ENCODE measurements at regions not wholly inside any gene's neighbourhood (a gene's known extent, or its start where the extent isn't known, plus 50 kb on each side); places are given as distances from the start of the nearest gene placed in this dataset.

- no peak overlapping the region for H3K4me3 ChIP-seq (ENCODE audit: low read depth, low read length)
- POLR2A ChIA-PET, result no interaction called here
- TF ChIP-seq ZNF184 (tag by site-specific recombination; IDR thresholded peaks at IDR 0.05), result no peak
- TF ChIP-seq ZNF394 (tag by site-specific recombination; IDR thresholded peaks at IDR 0.05; ENCODE audit: borderline replicate concordance), result no peak
- no peak for TF ChIP-seq PRDM10 (tag by site-specific recombination; IDR thresholded peaks at IDR 0.05)
- no peak for TF ChIP-seq ZNF768 (tag by site-specific recombination; IDR thresholded peaks at IDR 0.05)
- TF ChIP-seq, protein P1, sequence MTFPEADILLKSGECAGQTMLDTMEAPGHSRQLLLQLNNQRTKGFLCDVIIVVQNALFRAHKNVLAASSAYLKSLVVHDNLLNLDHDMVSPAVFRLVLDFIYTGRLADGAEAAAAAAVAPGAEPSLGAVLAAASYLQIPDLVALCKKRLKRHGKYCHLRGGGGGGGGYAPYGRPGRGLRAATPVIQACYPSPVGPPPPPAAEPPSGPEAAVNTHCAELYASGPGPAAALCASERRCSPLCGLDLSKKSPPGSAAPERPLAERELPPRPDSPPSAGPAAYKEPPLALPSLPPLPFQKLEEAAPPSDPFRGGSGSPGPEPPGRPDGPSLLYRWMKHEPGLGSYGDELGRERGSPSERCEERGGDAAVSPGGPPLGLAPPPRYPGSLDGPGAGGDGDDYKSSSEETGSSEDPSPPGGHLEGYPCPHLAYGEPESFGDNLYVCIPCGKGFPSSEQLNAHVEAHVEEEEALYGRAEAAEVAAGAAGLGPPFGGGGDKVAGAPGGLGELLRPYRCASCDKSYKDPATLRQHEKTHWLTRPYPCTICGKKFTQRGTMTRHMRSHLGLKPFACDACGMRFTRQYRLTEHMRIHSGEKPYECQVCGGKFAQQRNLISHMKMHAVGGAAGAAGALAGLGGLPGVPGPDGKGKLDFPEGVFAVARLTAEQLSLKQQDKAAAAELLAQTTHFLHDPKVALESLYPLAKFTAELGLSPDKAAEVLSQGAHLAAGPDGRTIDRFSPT (tag by site-specific recombination; IDR thresholded peaks at IDR 0.05), result no peak
- no peak for TF ChIP-seq ZFP37 (tag by site-specific recombination; IDR thresholded peaks at IDR 0.05)
- TF ChIP-seq ZNF274 (IDR thresholded peaks at IDR 0.05; ENCODE audit: low read length), result no peak
- TF ChIP-seq ZNF274 (tag by site-specific recombination; IDR thresholded peaks at IDR 0.05; ENCODE audit: borderline replicate concordance), result no peak
- TF ChIP-seq PRDM1 (tag by site-specific recombination; IDR thresholded peaks at IDR 0.05), result no peak
- TF ChIP-seq OSR2 (tag by site-specific recombination; IDR thresholded peaks at IDR 0.05), result no peak
- TF ChIP-seq ZIC2 (tag by site-specific recombination; IDR thresholded peaks at IDR 0.05), result no peak
- TF ChIP-seq ZNF654 (tag by site-specific recombination; IDR thresholded peaks at IDR 0.05; ENCODE audit: low read depth), result no peak
- TF ChIP-seq, protein P2, sequence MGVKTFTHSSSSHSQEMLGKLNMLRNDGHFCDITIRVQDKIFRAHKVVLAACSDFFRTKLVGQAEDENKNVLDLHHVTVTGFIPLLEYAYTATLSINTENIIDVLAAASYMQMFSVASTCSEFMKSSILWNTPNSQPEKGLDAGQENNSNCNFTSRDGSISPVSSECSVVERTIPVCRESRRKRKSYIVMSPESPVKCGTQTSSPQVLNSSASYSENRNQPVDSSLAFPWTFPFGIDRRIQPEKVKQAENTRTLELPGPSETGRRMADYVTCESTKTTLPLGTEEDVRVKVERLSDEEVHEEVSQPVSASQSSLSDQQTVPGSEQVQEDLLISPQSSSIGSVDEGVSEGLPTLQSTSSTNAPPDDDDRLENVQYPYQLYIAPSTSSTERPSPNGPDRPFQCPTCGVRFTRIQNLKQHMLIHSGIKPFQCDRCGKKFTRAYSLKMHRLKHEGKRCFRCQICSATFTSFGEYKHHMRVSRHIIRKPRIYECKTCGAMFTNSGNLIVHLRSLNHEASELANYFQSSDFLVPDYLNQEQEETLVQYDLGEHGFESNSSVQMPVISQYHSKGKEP (tag by site-specific recombination; IDR thresholded peaks at IDR 0.05), result no peak
- no peak for TF ChIP-seq ZBTB48 (tag by site-specific recombination; IDR thresholded peaks at IDR 0.05)
- TF ChIP-seq ZNF658 (tag by site-specific recombination; IDR thresholded peaks at IDR 0.05), result no peak
- no peak for TF ChIP-seq ZFHX2 (tag by site-specific recombination; conservative IDR thresholded peaks at IDR 0.05)
- peaks cover 6% of the 10 kb centered on the region; the same call in 1 of the 2 replicates for H3K4me1 ChIP-seq (ENCODE audit: control insufficient read depth, insufficient read depth, low read length)
- no peaks in the 10 kb centered on the region for H3K36me3 ChIP-seq (ENCODE audit: control insufficient read depth in 2 of 2, insufficient read depth in 1 of 2, low read length in 2 of 2)
- no peak overlapping the region for H3K27ac ChIP-seq (ENCODE audit: extremely low read depth, low read depth, low read length)
- no peaks in the 10 kb centered on the region for H3K9me3 ChIP-seq (ENCODE audit: control insufficient read depth, insufficient read depth, low read depth, low read length)
- CTCF ChIA-PET, result interaction anchor here (0.8 to 1.6 kb wide), 5 partner anchors 9 to 278 kb away, joined by 3 to 5 read pairs (median 3); no protein-coding TSS in a partner anchor
Measured at GRCh38 chr17:51362811-51363585, 102.7 kb downstream of the UTP18 start.

DNA sequence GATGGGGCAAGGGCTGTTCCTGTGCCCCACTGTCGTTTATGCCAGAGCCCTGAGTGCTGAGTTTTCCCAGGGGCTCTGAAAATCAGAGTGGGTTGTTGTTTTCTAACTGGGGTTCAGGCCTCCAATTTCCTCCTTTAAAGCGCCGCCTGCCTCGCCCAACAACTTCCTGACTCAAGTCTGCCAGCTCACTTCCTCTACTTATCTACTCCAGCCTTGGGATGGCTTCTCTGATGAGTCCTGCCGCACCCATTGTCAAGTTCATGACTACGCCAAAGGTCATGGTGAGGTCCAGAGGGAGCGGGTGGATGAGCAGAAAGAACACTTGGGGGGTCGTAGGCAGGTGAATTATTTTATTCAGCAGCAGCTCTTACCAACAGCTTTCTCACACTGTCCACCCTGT, 104.7 kb downstream of the UTP18 start:
- peaks cover 6% of the 10 kb centered on the region; the same call in 1 of the 2 replicates for H3K4me1 ChIP-seq (ENCODE audit: control insufficient read depth, insufficient read depth, low read length)
- ChIA-PET POLR2A (no interaction called here), CTCF (interaction anchor here (0.7 kb wide), 1 partner anchor 174 kb away, joined by 3 read pairs; no protein-coding TSS in a partner anchor)
- no peaks in the 10 kb centered on the region for H3K36me3 ChIP-seq (ENCODE audit: control insufficient read depth in 2 of 2, insufficient read depth in 1 of 2, low read length in 2 of 2)
- no peaks in the 10 kb centered on the region for H3K9me3 ChIP-seq (ENCODE audit: control insufficient read depth, insufficient read depth, low read depth, low read length)
- H3K4me3 ChIP-seq (ENCODE audit: low read depth, low read length), result no peak overlapping the region
- TF ChIP-seq ZNF704 (tag by site-specific recombination; IDR thresholded peaks at IDR 0.05) (no peak), ZNF274 (IDR thresholded peaks at IDR 0.05; ENCODE audit: low read length) (no peak), ZNF274 (tag by site-specific recombination; IDR thresholded peaks at IDR 0.05; ENCODE audit: borderline replicate concordance) (no peak), ZNF514 (tag by site-specific recombination; IDR thresholded peaks at IDR 0.05) (no peak)
- TF ChIP-seq, protein P3, sequence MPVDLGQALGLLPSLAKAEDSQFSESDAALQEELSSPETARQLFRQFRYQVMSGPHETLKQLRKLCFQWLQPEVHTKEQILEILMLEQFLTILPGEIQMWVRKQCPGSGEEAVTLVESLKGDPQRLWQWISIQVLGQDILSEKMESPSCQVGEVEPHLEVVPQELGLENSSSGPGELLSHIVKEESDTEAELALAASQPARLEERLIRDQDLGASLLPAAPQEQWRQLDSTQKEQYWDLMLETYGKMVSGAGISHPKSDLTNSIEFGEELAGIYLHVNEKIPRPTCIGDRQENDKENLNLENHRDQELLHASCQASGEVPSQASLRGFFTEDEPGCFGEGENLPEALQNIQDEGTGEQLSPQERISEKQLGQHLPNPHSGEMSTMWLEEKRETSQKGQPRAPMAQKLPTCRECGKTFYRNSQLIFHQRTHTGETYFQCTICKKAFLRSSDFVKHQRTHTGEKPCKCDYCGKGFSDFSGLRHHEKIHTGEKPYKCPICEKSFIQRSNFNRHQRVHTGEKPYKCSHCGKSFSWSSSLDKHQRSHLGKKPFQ (tag by site-specific recombination; IDR thresholded peaks at IDR 0.05), result no peak
- H3K27ac ChIP-seq (ENCODE audit: extremely low read depth, low read depth, low read length), result no peak overlapping the region
